Stimulated activated CD4-positive, alpha-beta T cell treated with anti-CD3 and anti-CD28 coated beads, Interleukin-2, amount 100 ng/mL, for 4 hours (primary cell): ENCODE measurements at regions not wholly inside any gene's neighbourhood (a gene's known extent, or its start where the extent isn't known, plus 50 kb on each side); places are given as distances from the start of the nearest gene placed in this dataset.

Experiments used
- DNase-seq: peaks from one replicate; pipeline ENCODE4 v3.0.0-alpha.2; 2020; ENCODE audit warnings: low read depth

DNA sequence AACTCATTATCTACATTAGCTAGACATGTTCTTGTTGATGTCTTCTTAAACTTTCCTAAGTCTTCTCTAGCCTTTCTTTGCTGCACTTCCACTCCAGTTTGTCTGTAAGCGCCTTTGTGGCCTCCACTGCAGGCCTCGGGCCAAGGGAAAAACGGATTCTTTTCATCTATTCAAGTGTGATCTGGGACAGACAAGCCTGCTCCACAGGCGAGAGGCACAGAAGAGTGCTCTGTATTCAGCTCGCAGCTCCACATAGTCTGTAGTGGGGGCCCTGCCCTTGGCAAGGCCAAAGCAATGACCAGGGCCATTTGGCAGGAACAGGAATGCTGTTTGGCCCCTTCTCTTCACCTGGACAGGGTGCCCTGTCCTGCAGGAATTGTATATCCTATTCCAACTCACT, 84.1 kb upstream of the BARX2 start:
- DNase-seq = no peak

- no peak for DNase-seq
Measured at GRCh38 chr11:129290966-129291365, 84.7 kb upstream of the BARX2 start.

DNA sequence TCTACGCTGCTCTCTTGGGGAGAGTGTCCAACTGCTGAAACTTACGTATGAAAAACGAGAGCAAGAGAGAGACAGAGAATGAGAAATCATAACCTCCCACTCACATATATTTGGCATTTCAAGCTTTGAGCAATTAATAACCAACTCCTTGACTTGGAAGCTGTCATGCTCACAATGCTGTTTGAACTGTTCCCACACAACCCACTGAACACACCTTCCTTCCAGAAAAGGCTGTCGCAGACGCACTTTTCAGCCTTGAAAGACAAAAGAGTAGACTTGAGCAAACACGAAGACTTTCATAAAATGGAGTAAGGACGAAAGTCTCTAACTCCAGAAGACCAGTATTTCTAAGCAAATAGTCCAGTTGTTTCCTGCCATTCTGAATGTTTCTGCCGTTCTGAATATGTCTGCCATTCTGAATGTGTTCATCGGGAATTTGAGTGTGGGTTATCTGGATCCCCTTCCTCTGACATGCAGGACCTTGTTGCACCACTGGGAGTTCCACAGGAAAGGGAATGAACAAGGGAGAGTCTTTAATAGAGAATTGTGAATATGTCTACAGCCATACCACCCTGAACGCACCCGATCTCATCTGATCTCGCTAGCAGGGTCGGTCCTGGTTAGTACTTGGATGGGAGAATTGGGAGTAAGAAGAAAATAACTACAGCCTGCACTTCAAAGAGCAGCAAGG, 86.2 kb upstream of the BARX2 start:
- DNase-seq = no peak

DNA sequence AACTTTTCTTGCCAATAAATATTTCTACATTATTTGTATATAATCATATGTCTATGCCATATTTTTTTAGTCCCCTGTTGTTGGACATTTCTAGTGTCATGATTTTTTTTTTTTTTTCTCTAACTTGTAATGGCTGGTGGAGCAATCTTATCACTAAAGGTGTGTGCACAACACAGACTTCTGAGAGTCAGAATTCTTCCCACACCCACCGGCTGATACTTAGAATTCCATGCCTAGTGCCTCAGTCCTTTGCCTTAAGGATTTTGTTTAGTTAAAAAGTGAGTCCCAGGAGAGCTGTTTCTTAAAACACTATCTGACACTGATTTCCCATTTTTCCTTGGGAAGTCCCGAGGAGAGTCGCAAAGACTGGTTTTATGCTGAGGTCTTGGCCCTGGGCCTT, 87.7 kb upstream of the BARX2 start:
- DNase-seq = no peak

DNA sequence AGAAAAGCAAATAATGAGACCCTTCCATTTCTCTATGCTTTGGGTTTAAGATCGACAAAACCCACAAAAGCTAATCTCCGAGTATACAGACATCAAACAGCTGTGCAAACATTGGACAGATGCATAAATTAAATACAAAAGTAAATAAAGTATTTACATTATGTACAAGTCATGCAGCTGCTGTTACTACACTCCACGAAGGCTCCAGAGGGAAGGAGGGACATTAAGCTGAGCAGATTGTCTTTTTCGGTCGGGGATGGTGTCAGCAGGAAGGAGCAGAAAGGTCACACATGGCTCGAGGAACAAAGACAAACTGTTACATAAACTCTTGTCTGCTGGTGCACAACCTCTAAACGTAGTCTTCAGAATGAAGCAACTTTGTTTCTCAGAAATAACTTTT, 88.8 kb upstream of the BARX2 start:
- no peak for DNase-seq

DNA sequence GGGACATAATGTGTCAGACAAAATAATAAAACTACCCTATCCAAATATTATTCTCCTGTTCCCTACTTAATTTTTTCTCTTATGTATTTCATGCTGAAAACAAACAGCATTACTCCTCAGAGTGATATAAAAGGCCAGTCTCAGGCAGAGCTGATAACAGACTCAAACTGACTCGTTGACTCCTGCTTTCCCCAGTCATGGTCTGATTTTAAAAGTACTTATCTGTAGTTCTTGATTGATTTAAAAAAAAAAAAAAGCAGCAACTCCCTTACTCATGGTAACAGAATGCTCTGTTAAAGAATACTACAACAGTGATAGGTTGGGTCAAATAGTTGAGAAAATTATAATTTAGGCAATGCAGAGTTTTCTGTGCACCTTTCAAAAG, 90.3 kb upstream of the BARX2 start:
- no peak for DNase-seq

DNA sequence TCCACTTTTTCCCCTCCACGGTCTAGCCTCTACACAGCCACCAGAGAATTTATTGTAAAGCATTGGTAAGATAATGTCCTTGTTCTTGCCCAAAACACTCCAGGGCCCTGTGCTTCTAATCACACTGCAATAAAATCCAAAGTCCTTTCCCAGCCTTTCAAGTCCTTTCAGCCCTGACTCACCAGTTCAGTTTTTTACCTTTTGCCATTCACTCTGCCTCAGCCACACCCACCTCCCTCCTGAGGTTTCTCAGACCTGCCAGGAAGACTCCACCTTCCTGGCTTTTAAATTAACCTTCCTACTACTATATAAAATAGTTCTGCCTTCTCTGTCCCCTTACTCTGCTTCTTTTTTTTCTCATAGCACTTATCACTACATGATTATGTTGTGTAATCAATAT, 91.0 kb upstream of the ARHGAP32 start:
- no peak for DNase-seq

GRCh38 chr11:129282634-129283033, 90.5 kb upstream of the ARHGAP32 start:
- DNase-seq = no peak

- no peak for DNase-seq
Measured at GRCh38 chr11:129281471-129282415, 89.6 kb upstream of the ARHGAP32 start.

DNA sequence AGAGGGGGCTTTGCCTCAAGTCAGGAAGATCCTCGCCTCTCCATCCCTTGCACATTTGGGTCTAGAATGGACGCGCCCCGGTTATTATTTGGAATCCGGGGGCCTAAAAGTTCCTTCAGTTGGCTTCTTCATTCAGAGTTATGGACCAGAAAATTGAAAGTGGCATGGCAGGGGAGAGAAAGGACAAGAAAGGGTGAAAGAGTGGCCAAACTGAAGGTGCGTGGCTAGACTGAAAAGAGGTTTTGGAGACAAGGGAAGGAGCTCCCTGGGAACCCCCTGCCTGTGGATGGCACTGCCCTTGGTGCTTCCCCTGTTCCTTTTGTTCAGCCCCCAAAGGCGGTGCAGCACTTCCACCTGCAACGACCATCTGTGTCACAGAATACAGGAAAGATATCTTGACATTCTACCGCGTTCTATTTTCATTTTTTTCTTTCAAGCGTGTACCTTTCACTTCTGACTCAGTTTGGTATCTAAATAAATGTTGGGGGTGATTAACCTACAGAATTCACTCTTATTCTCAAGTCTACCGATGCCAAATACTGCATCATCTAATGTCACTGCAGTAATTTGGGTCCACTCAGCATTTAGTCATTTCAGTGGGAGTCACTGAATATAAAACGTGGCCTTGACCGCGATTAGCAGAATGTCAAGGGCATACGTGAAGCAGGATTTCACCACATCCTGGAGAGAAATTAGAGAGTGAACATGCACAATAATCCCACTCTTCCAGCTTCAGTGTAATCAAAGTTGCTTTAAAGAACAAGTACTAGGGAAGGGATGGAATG, 88.1 kb upstream of the ARHGAP32 start:
- no peak for DNase-seq

DNA sequence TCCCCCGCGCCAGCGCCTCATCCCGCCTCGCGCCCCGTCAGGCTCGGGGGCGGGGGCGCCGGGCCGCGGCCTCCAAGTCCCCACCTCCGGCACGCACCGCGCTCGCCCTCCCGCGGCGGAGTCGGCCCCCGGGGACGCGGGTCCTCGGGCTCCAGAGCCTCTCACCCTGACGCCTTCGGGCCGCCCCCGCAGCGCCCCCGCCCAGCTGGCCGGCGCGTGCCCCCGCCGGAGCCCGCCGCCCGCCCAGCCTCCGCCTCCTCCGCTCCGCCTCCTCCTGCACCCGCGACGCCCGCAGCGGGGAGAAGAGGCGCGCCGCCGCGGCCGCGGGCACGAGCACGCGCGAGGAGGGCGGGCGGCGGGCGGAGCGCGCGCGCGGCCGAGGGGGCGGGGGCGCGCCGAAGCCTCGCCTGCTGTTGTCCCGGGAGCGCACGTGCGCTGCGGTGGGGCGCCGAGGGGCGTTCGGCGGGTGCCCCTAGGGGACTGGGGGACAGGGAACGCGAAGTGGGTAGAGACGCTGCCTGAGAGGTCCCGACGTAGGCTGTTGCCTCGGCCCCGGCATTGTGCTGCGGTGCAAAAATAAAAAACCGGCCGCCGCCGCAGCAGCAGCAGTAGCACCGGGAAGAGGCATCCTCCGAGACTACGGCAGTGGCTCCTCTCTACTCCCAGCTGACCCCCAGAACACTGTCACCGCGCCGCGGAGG, 87.4 kb upstream of the ARHGAP32 start:
- DNase-seq = peak; percentile 67

- no peak for DNase-seq
Measured at GRCh38 chr11:129278586-129279319, 86.6 kb upstream of the ARHGAP32 start.

GRCh38 chr11:129277198-129277843, 85.2 kb upstream of the ARHGAP32 start:
- DNase-seq = no peak

- no peak for DNase-seq
Measured at GRCh38 chr11:129275828-129276227, 83.7 kb upstream of the ARHGAP32 start.

DNA sequence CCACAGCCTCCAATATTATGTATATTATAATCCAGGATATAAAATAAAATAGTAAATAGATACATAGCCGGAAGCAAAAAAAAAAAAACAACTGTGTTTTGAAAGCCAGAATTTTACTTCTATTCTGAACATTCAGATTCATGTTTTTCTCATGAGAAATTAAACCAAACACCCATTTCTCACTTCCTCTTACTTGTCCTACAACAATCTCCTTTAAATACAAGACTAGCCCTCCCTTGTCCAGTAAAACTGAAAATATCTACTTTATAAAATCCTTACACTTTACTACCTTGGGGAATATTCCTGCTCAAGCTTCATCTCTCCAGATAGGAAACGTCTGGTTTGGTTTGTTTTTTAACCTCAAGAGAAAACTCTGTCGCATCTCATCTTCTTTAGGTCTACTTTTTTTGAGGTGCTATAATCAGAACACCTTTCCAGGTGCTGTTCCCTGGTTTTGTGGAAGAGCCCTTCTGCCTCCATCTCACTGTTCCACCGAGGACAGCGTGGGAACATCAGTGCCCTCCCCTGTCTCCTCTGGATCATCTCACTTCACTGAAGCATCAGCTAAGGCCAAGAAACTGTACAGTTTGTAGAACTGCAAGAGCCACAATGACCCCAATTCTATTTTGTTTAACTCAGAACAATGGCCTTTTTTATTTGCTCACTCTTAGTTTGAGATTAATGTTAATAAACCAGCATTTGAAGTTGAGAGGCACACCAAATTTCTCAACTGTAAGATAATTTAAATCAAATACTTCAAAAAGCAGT, 82.0 kb upstream of the ARHGAP32 start:
- DNase-seq = no peak

DNA sequence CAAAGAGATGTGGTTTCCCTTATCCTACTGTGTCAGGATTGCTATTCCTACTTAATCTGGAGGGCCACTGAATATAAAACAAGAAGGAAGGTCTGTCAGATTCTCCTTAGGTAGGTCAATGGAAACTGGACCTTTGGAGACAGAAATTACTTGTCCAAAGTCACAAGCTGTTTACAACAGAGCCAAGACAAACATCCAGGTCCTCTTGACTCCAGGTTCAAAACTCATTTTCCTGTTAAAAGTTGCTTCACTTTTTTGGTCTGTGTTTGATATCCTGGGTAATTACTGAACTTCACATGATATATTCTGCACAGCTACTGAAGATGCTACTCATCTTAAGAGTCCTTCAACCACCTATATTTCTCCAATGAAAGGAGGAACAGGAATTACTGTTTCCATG, 81.2 kb upstream of the ARHGAP32 start:
- DNase-seq = no peak

GRCh38 chr11:129271030-129271429, 78.9 kb upstream of the ARHGAP32 start:
- no peak for DNase-seq

DNA sequence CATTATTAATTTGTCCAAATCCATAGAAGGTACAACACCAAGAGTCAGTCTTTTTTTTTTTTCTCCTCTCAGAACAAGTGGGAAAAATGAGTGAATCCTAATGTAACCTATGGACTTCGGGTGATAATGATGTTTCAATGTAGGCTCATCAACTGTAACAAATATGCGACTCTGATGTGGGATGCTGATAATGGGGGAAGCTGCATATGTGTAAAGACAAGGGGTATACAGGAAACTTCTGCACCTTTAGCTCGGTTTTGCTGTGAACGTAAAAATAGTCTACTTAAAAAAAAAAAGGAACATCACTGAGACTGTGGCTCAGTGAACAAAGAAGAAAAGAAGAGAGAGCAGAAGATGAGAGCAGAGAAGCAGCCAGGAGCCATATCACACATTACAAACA, 78.3 kb upstream of the ARHGAP32 start:
- no peak for DNase-seq

DNA sequence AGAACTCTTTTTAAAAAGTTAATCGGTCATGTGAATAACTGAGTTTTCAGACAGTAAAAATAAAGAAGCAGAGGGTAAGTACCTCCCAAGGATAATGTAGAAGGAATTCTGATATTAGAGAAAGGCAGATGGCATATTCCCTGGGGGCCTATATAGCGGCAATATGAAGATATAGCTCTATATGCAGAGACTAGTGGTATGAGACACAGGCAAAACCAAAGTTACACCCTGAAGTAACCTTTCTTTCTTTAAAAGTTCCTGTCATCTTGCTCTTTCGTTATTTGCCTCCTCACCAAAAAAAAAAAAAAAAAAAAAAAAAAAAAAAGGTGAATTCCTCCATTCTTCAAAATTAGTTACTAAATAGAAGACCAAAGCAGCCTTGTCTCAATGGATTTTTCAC, 76.2 kb upstream of the ARHGAP32 start:
- no peak for DNase-seq

GRCh38 chr11:129267716-129268115, 75.6 kb upstream of the ARHGAP32 start:
- no peak for DNase-seq
